Karpas-422 (cell line): ENCODE measurements at regions not wholly inside any gene's neighbourhood (a gene's known extent, or its start where the extent isn't known, plus 50 kb on each side); places are given as distances from the start of the nearest gene placed in this dataset.

Experiments used
- DNase-seq: peaks from one replicate; pipeline ENCODE4 v3.0.0-alpha.2; 2015
- H2AFZ ChIP-seq: fragments of 200-600 bp; sonication (generic); 2 replicates; pipeline ENCODE4 v1.6.1; 2014; ENCODE audit warnings: antibody characterized with exemption, low read length, mixed read lengths
- H3K27ac ChIP-seq: fragments of 200-600 bp; sonication (generic); 2 replicates; pipeline ENCODE4 v1.5.1; 2014; ENCODE audit warnings: mild to moderate bottlenecking, low read length, moderate library complexity
- H3K27me3 ChIP-seq: fragments of 200-600 bp; sonication (generic); 2 replicates; pipeline ENCODE4 v1.6.1; 2014; ENCODE audit warnings: low read length, mixed read lengths
- H3K36me3 ChIP-seq: fragments of 200-600 bp; sonication (generic); 2 replicates; pipeline ENCODE4 v1.6.1; 2014; ENCODE audit warnings: low read length, mixed read lengths; ENCODE audit not compliant: insufficient read depth
- H3K4me1 ChIP-seq: fragments of 200-600 bp; sonication (generic); 2 replicates; pipeline ENCODE4 v1.6.1; 2014; ENCODE audit warnings: mild to moderate bottlenecking, low read length, mixed read lengths
- H3K4me2 ChIP-seq: fragments of 200-600 bp; sonication (generic); 2 replicates; pipeline ENCODE4 v1.6.1; 2014; ENCODE audit warnings: low read length, low read depth, mild to moderate bottlenecking; ENCODE audit not compliant: poor library complexity, severe bottlenecking
- H3K4me3 ChIP-seq: fragments of 200-600 bp; sonication (generic); 2 replicates; pipeline ENCODE4 v1.5.1; 2014; ENCODE audit warnings: mild to moderate bottlenecking, antibody characterized with exemption, low read length, mixed read lengths
- H3K79me2 ChIP-seq: fragments of 200-600 bp; sonication (generic); 2 replicates; pipeline ENCODE4 v1.6.1; 2014; ENCODE audit warnings: mild to moderate bottlenecking, low read length, mixed read lengths
- H3K9ac ChIP-seq: fragments of 200-600 bp; sonication (generic); 2 replicates; pipeline ENCODE4 v1.6.0; 2014; ENCODE audit warnings: low read length
- H3K9me2 ChIP-seq: fragments of 200-600 bp; sonication (generic), shearing (Covaris generic); replicated peaks from 2 replicates; pipeline ENCODE4 v1.6.0; 2014; ENCODE audit warnings: mild to moderate bottlenecking, low read length, moderate library complexity; ENCODE audit not compliant: insufficient read depth
- H3K9me3 ChIP-seq: fragments of 300-700, 200-600 bp; sonication (generic); 2 replicates; pipeline ENCODE4 v1.6.1; 2014; ENCODE audit warnings: low read length, mixed read lengths
- H4K20me1 ChIP-seq: fragments of 200-600 bp; sonication (generic); 2 replicates; pipeline ENCODE4 v1.6.1; 2014; ENCODE audit warnings: mild to moderate bottlenecking, antibody characterized with exemption, low read length, low read depth; ENCODE audit not compliant: insufficient read depth

DNA sequence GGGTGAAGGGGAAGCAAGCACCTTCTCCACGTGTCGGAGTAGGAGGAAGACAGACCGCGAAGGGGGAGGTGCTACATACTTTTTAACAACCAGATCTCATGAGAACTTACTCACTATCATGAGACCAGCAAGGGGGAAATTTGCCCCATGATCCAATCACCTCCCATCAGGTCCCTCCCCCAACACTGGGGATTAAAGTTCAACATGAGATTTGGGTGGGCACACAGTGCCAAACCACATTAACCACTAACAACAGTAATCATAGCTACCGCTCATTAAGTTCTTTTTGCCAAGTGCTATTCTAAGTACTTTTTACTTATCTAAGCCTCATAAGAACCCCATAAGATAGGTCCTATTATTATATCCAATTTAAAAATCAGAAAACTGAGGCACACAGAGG, 450.5 kb upstream of the DDI1 start:
- Histone ChIP-seq H3K27ac (no peak overlapping the region), H3K4me3 (no peak overlapping the region), H4K20me1 (no peaks in the 10 kb centered on the region; the same call in 1 of the 2 replicates), H3K9me3 (no peaks in the 10 kb centered on the region), H3K9ac (no peak overlapping the region), H3K4me2 (no peak overlapping the region), H3K79me2 (no peaks in the 10 kb centered on the region), H3K27me3 (no peaks in the 10 kb centered on the region), H3K9me2 (no peaks in the 10 kb centered on the region), H3K4me1 (no peaks in the 10 kb centered on the region), H3K36me3 (no peaks in the 10 kb centered on the region), H2AFZ (no peak overlapping the region)
- DNase-seq, result no peak

DNA sequence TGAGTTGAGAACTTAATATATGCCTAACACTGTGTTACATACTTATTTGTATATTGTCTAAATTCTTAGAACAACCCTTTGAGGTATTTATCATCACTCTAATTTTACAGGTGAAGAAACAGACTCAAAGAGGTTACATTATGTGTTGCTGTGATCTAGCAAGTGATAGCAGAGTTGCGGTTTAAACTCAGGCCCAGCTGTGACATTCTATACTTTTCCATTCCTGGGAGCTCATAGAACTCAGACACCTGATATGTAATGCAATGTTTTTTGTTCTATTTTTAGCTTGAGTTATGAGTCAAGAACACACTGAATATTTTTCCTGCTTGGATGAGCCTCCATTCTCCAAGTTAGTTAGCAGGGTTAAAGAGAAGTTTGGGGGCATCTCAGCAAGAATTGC, 449.7 kb upstream of the DDI1 start:
- Histone ChIP-seq H3K4me3 (no peak overlapping the region), H3K9me3 (no peaks in the 10 kb centered on the region), H3K4me2 (no peak overlapping the region), H3K9ac (no peak overlapping the region), H3K79me2 (no peaks in the 10 kb centered on the region), H2AFZ (no peak overlapping the region), H3K27ac (no peak overlapping the region), H3K4me1 (no peaks in the 10 kb centered on the region), H3K36me3 (no peaks in the 10 kb centered on the region), H4K20me1 (no peaks in the 10 kb centered on the region; the same call in 1 of the 2 replicates), H3K27me3 (no peaks in the 10 kb centered on the region), H3K9me2 (no peaks in the 10 kb centered on the region)
- no peak for DNase-seq

DNA sequence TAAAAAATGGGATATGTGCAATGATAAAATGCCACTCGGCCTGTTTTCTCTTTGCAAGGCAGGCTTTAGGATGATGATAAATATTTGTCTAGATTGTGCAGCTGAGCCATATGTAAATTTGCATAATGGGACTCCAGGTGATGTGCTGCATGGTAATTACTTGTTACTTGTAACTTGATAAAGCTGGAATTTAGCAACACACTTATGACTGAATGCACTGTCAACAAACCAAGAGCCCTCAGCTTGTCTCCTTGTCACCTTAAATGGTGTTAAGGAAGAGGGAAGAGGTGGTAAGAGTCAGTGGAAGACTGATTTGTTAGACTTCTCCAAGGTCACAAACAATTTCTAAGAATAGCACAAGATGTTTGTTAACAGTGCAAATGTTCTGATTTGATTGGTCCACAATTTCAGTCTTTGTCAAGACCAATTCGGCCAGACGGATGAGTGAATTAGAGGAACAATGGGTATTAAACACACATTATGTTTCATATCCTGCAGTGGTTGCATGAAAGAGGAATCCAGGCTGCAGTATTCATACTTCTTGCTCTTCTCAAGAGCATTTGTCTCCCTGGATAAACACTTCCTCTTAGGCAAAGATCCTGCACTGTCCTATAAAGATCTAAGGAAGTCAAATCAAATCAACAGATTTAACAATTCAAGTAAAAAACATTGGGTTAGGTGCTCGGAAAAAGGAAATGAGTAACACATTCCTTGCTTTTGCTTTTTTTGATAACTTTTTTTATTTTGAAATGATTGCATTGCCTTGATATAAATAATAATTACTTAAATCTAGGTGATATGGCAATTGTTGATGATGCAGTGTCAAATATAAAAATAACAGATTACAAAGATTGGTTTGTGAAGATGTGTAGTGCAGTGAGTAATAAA, 448.3 kb upstream of the DDI1 start:
- no peak overlapping the region for H3K27ac ChIP-seq
- no peaks in the 10 kb centered on the region for H3K4me1 ChIP-seq
- H3K9me3 ChIP-seq, result no peaks in the 10 kb centered on the region
- H3K9ac ChIP-seq, result no peak overlapping the region
- no peaks in the 10 kb centered on the region for H3K36me3 ChIP-seq
- no peaks in the 10 kb centered on the region for H3K27me3 ChIP-seq
- H2AFZ ChIP-seq, result no peak overlapping the region
- no peaks in the 10 kb centered on the region; the same call in 1 of the 2 replicates for H4K20me1 ChIP-seq
- no peak overlapping the region for H3K4me3 ChIP-seq
- no peak overlapping the region for H3K4me2 ChIP-seq
- DNase-seq, result no peak
- H3K9me2 ChIP-seq, result no peaks in the 10 kb centered on the region
- H3K79me2 ChIP-seq, result no peaks in the 10 kb centered on the region

DNA sequence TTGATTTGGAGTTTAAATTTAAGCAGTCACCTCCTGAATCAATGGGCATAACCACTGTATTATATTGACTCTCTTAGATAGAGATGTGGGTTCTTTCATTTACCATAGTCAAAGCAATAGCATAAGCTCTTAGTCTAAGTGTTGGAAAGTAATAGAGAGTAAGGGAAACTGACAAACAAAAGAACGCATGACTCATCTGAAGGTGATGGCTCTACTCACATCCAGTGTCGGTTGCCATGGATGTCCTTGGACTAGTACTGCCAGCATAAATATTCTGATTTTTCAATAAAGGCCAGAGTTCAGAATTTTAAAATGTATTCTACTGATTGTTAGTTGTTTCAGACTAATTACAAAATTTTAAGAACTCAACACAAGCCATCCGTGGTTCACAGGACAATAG, 444.9 kb upstream of the DDI1 start:
- H3K79me2 ChIP-seq, result no peaks in the 10 kb centered on the region
- H3K9ac ChIP-seq, result no peak overlapping the region
- H3K27me3 ChIP-seq, result no peaks in the 10 kb centered on the region
- H3K27ac ChIP-seq, result no peak overlapping the region
- H4K20me1 ChIP-seq, result no peaks in the 10 kb centered on the region
- H3K36me3 ChIP-seq, result no peaks in the 10 kb centered on the region
- H3K4me1 ChIP-seq, result no peaks in the 10 kb centered on the region
- H2AFZ ChIP-seq, result no peak overlapping the region
- H3K4me2 ChIP-seq, result no peak overlapping the region
- H3K9me2 ChIP-seq, result no peaks in the 10 kb centered on the region
- no peaks in the 10 kb centered on the region for H3K9me3 ChIP-seq
- no peak overlapping the region for H3K4me3 ChIP-seq
- DNase-seq, result no peak

DNA sequence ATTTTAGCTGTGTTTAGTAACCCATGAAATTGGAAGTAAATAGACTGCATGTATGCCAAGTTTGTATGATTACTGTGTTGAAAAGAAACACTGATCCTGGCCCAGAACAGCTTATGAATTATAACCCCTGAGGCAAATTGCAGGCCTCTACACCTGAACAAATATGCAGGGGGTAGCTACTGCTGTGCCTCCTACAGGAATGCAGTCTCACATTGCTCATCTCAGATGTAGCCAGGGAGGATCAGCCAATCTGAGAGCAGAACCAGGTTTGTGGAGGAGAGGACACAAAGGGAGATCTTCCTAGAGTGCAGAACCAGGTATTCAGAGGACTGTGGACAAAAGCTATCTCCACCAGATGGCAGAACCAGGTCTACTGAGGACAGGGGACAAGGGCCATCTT, 442.2 kb upstream of the DDI1 start:
- Histone ChIP-seq H3K27me3 (no peaks in the 10 kb centered on the region), H3K9ac (no peak overlapping the region), H3K36me3 (no peaks in the 10 kb centered on the region), H3K9me2 (no peaks in the 10 kb centered on the region), H3K27ac (no peak overlapping the region), H3K4me1 (no peaks in the 10 kb centered on the region), H4K20me1 (no peaks in the 10 kb centered on the region), H3K79me2 (no peaks in the 10 kb centered on the region), H3K4me2 (no peak overlapping the region), H3K4me3 (no peak overlapping the region), H2AFZ (no peak overlapping the region), H3K9me3 (no peaks in the 10 kb centered on the region)
- no peak for DNase-seq

DNA sequence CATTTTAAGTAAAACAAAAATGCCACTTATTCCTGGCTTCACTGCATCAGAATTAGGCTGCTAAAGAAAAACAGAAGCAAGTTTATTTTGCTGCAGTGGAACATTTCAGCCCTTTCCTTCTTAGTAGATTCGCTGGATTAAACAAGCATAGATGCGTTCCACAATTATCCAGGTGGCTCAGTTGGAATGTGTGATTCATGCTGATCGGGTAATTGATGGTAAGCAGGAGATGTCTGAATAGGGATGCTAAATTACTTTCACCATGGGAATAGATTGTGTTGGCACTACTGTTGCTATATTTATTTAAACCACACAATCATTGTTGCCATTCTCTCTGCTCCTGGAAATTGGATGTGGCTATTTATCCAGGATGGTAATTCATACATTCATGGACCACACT, 440.1 kb upstream of the DDI1 start:
- no peaks in the 10 kb centered on the region for H3K9me3 ChIP-seq
- H3K9me2 ChIP-seq, result no peaks in the 10 kb centered on the region
- H3K4me1 ChIP-seq, result no peaks in the 10 kb centered on the region
- H3K79me2 ChIP-seq, result no peaks in the 10 kb centered on the region
- no peak overlapping the region for H3K4me3 ChIP-seq
- no peak overlapping the region for H3K9ac ChIP-seq
- no peak overlapping the region for H3K4me2 ChIP-seq
- DNase-seq, result no peak
- H3K36me3 ChIP-seq, result no peaks in the 10 kb centered on the region
- no peak overlapping the region for H3K27ac ChIP-seq
- H2AFZ ChIP-seq, result no peak overlapping the region
- H4K20me1 ChIP-seq, result no peaks in the 10 kb centered on the region
- no peaks in the 10 kb centered on the region for H3K27me3 ChIP-seq

DNA sequence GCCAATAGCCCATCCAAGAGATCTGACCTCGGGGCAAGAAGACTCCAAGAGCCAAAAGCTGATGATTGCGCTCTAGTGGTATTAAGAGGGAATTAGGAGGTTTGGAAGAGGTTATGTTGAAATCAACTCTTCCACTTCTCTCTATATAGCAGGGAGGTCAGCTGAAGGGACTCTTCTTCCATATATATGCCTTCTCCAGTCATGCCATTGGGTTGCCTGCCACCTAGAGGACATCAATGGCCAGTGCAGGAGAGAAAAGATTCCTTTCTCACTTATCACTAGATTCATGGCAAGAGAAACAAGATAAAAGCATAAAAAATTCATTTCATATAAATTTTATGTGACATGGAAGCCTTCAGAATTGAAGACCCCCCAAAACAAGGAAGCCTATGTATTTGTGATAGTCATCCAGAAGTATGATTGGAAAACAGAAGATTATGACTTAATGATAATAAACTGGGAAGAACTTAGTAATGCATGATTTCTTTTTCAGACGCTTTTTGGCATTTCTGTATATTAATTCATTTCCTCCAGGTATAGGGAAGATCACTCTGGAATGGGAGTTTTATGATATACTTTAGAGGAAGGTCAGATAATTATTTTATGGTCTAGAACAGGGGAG, 435.1 kb upstream of the DDI1 start:
- no peak overlapping the region for H2AFZ ChIP-seq
- peak; percentile 91 for DNase-seq
- H3K79me2 ChIP-seq, result no peaks in the 10 kb centered on the region
- no peaks in the 10 kb centered on the region for H3K27me3 ChIP-seq
- H3K4me1 ChIP-seq, result peaks cover 6% of the 10 kb centered on the region
- no peak overlapping the region for H3K4me3 ChIP-seq
- no peak overlapping the region for H3K27ac ChIP-seq
- no peak overlapping the region for H3K9ac ChIP-seq
- H3K36me3 ChIP-seq, result no peaks in the 10 kb centered on the region
- H4K20me1 ChIP-seq, result no peaks in the 10 kb centered on the region
- H3K9me3 ChIP-seq, result no peaks in the 10 kb centered on the region
- H3K9me2 ChIP-seq, result no peaks in the 10 kb centered on the region
- no peak overlapping the region for H3K4me2 ChIP-seq

DNA sequence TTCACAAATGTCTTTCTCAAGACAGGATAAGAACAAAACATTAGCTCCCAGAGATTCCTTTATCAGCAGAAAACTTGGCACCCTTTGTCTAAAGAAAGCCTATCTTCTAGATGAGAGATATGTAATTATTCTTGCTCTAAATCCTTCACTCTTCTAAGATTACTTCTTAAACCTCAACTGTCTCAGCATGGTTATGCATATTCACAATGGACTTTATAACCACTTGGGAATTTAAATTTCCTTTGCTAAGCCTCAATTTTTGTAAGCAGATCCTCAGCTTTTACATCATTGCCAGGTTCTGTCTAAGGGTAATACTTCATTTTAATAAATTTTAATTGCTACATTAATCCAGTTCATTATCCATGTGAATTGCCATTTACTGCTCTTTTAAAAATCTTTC, 433.6 kb upstream of the DDI1 start:
- H3K27me3 ChIP-seq, result no peaks in the 10 kb centered on the region
- no peaks in the 10 kb centered on the region for H3K36me3 ChIP-seq
- no peaks in the 10 kb centered on the region for H3K9me2 ChIP-seq
- H3K4me2 ChIP-seq, result no peak overlapping the region
- peaks cover 6% of the 10 kb centered on the region for H3K4me1 ChIP-seq
- no peak overlapping the region for H2AFZ ChIP-seq
- no peaks in the 10 kb centered on the region for H3K9me3 ChIP-seq
- no peaks in the 10 kb centered on the region for H3K79me2 ChIP-seq
- no peak overlapping the region for H3K27ac ChIP-seq
- no peak for DNase-seq
- H3K4me3 ChIP-seq, result no peak overlapping the region
- H3K9ac ChIP-seq, result no peak overlapping the region
- no peaks in the 10 kb centered on the region for H4K20me1 ChIP-seq
